SK-N-SH (cell line): ENCODE measurements at regions not wholly inside any gene's neighbourhood (a gene's known extent, or its start where the extent isn't known, plus 50 kb on each side); places are given as distances from the start of the nearest gene placed in this dataset.

Experiments used
- EZH2phosphoT487 ChIP-seq: fragments of 200-600 bp; sonication (generic); IDR thresholded peaks from 2 replicates; pipeline ENCODE4 v1.6.1; 2017; ENCODE audit warnings: low read depth, mixed run types, mild to moderate bottlenecking, antibody characterized with exemption, moderate library complexity, borderline replicate concordance
- GATA2 ChIP-seq: sonication (generic); formaldehyde crosslinking; IDR thresholded peaks from 2 replicates; pipeline ENCODE4 v1.5.0; 2020; ENCODE audit warnings: mild to moderate bottlenecking, missing genetic modification reagents
- MXI1 ChIP-seq: IDR thresholded peaks from 2 replicates; pipeline ENCODE4 v1.6.1; 2012; ENCODE audit warnings: mild to moderate bottlenecking, low read depth, low read length, improper control_type of control experiment
- NRF1 ChIP-seq: IDR thresholded peaks from 2 replicates; pipeline ENCODE4 v1.6.1; 2012; ENCODE audit warnings: low read depth, mild to moderate bottlenecking, low read length
- POLR2AphosphoS5 ChIP-seq: IDR thresholded peaks from 2 replicates; pipeline ENCODE4 v1.6.1; 2012; ENCODE audit warnings: low read depth, low read length
- RCOR1 ChIP-seq: fragments of 150-350 bp; IDR thresholded peaks from 2 replicates; pipeline ENCODE4 v1.6.1; 2017; ENCODE audit warnings: antibody characterized with exemption, low read length
- REST ChIP-seq: IDR thresholded peaks from 2 replicates; pipeline ENCODE4 v1.6.1; 2012; ENCODE audit warnings: mild to moderate bottlenecking, low read depth, low read length, moderate library complexity
- TEAD4 ChIP-seq: IDR thresholded peaks from 2 replicates; pipeline ENCODE4 v1.4.0; 2012; ENCODE audit warnings: mild to moderate bottlenecking, borderline replicate concordance; ENCODE audit not compliant: insufficient read depth
- USF2 ChIP-seq: fragments of 150-350 bp; IDR thresholded peaks from 2 replicates; pipeline ENCODE4 v1.6.1; 2017; ENCODE audit warnings: antibody characterized with exemption, low read length, low read depth, borderline replicate concordance
- YY1 ChIP-seq: IDR thresholded peaks from 2 replicates; pipeline ENCODE4 v1.4.0; 2012; ENCODE audit warnings: low read depth, mild to moderate bottlenecking
- TF ChIP-seq, protein P1 (sequence below): fragments of 200-600 bp; sonication (generic); IDR thresholded peaks from 2 replicates; pipeline ENCODE4 v1.6.1; 2017; ENCODE audit warnings: antibody characterized with exemption, mild to moderate bottlenecking, moderate library complexity
- TF ChIP-seq, protein P2 (sequence below): IDR thresholded peaks from 2 replicates; pipeline ENCODE4; 2012
- TF ChIP-seq, protein P3 (sequence below): IDR thresholded peaks from 2 replicates; pipeline ENCODE4 v1.4.0; 2012; ENCODE audit warnings: low read depth

- TF ChIP-seq, protein P1, sequence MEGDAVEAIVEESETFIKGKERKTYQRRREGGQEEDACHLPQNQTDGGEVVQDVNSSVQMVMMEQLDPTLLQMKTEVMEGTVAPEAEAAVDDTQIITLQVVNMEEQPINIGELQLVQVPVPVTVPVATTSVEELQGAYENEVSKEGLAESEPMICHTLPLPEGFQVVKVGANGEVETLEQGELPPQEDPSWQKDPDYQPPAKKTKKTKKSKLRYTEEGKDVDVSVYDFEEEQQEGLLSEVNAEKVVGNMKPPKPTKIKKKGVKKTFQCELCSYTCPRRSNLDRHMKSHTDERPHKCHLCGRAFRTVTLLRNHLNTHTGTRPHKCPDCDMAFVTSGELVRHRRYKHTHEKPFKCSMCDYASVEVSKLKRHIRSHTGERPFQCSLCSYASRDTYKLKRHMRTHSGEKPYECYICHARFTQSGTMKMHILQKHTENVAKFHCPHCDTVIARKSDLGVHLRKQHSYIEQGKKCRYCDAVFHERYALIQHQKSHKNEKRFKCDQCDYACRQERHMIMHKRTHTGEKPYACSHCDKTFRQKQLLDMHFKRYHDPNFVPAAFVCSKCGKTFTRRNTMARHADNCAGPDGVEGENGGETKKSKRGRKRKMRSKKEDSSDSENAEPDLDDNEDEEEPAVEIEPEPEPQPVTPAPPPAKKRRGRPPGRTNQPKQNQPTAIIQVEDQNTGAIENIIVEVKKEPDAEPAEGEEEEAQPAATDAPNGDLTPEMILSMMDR = no peak
- TF ChIP-seq POLR2AphosphoS5 (no peak), USF2 (no peak), YY1 (no peak), EZH2phosphoT487 (no peak), MXI1 (no peak), NRF1 (no peak), RCOR1 (no peak), GATA2 (no peak), REST (no peak), TEAD4 (no peak)
- TF ChIP-seq, protein P2, sequence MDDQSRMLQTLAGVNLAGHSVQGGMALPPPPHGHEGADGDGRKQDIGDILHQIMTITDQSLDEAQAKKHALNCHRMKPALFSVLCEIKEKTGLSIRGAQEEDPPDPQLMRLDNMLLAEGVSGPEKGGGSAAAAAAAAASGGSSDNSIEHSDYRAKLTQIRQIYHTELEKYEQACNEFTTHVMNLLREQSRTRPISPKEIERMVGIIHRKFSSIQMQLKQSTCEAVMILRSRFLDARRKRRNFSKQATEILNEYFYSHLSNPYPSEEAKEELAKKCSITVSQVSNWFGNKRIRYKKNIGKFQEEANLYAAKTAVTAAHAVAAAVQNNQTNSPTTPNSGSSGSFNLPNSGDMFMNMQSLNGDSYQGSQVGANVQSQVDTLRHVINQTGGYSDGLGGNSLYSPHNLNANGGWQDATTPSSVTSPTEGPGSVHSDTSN = no peak
- TF ChIP-seq, protein P3, sequence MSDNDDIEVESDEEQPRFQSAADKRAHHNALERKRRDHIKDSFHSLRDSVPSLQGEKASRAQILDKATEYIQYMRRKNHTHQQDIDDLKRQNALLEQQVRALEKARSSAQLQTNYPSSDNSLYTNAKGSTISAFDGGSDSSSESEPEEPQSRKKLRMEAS = no peak
Observed at GRCh38 chr7:46928719-46929118, 653.2 kb downstream of the TNS3 start.
